ENCODE measurements at regions not wholly inside any gene's neighbourhood (a gene's known extent, or its start where the extent isn't known, plus 50 kb on each side); places are given as distances from the start of the nearest gene placed in this dataset.
"Not testable (repeated sequence)": the region's sequence is repeated elsewhere in the genome, so short reads cannot be mapped to it uniquely, and the experiment has no call there.

- H3K27me3 ChIP-seq (ENCODE audit: control insufficient read depth in 1 of 2, insufficient read depth in 2 of 2, low read length in 2 of 2) = no peaks in the 10 kb centered on the region
- DNase-seq = no peak
- H3K27ac ChIP-seq (ENCODE audit: low read depth in 1 of 2, low read length in 2 of 2) = no peak overlapping the region
- no peaks in the 10 kb centered on the region for H3K36me3 Mint-ChIP-seq (ENCODE audit: low read depth)
- no peaks in the 10 kb centered on the region for H3K36me3 ChIP-seq (ENCODE audit: insufficient read depth, low read length)
- ChIA-PET POLR2A (no interaction called here), CTCF (no interaction called here)
- no peak overlapping the region for H3K27ac Mint-ChIP-seq
- no peak for TF ChIP-seq CTCF (IDR thresholded peaks at IDR 0.05)
- peaks cover 28% of the 10 kb centered on the region for H3K27me3 Mint-ChIP-seq
- H3K4me3 ChIP-seq (ENCODE audit: low read length) = no peak overlapping the region
- H3K4me3 Mint-ChIP-seq = no peak overlapping the region
- H3K4me1 ChIP-seq (ENCODE audit: insufficient read depth, low read length) = no peaks in the 10 kb centered on the region
- ATAC-seq (ENCODE audit: poor library complexity) = no peak
- no peaks in the 10 kb centered on the region for H3K4me1 Mint-ChIP-seq (ENCODE audit: low read depth)
- intact Hi-C loops (cut with DNase I, micrococcal nuclease) = loop anchor here in 1 of 2 experiments (5.0 kb wide), 1 partner anchor 513 kb away; no protein-coding TSS in a partner anchor
- no peaks in the 10 kb centered on the region for H3K9me3 Mint-ChIP-seq
- H3K9me3 ChIP-seq (ENCODE audit: control insufficient read depth in 1 of 2, insufficient read depth in 1 of 2, low read length in 2 of 2) = no peaks in the 10 kb centered on the region
These were observed 112.6 kb upstream of the NDUFV2 start for GRCh38 chr18:8989855-8990254.

- no peak overlapping the region for H3K4me3 ChIP-seq (ENCODE audit: low read length)
- H3K9me3 ChIP-seq (ENCODE audit: control insufficient read depth in 1 of 2, insufficient read depth in 1 of 2, low read length in 2 of 2) = no peaks in the 10 kb centered on the region
- Mint-ChIP-seq H3K9me3 (no peaks in the 10 kb centered on the region), H3K27me3 (peaks cover 28% of the 10 kb centered on the region), H3K27ac (no peak overlapping the region), H3K4me3 (no peak overlapping the region), H3K4me1 (ENCODE audit: low read depth) (no peaks in the 10 kb centered on the region), H3K36me3 (ENCODE audit: low read depth) (no peaks in the 10 kb centered on the region)
- ChIA-PET CTCF (interaction anchor here (1.5 kb wide), 1 partner anchor 294 kb away, joined by 5 read pairs; no protein-coding TSS in a partner anchor), POLR2A (no interaction called here)
- intact Hi-C loops (cut with DNase I, micrococcal nuclease) = loop anchor here in 1 of 2 experiments (5.0 kb wide), 1 partner anchor 513 kb away; no protein-coding TSS in a partner anchor
- no peaks in the 10 kb centered on the region for H3K4me1 ChIP-seq (ENCODE audit: insufficient read depth, low read length)
- ATAC-seq (ENCODE audit: poor library complexity) = no peak
- H3K27me3 ChIP-seq (ENCODE audit: control insufficient read depth in 1 of 2, insufficient read depth in 2 of 2, low read length in 2 of 2) = no peaks in the 10 kb centered on the region
- H3K36me3 ChIP-seq (ENCODE audit: insufficient read depth, low read length) = no peaks in the 10 kb centered on the region
- TF ChIP-seq CTCF (IDR thresholded peaks at IDR 0.05) = no peak
- H3K27ac ChIP-seq (ENCODE audit: low read depth in 1 of 2, low read length in 2 of 2) = no peak overlapping the region
- DNase-seq = no peak
These were observed 112.0 kb upstream of the NDUFV2 start for GRCh38 chr18:8990276-8991031.

GRCh38 chr18:8991155-8991554, 111.3 kb upstream of the NDUFV2 start:
- H3K36me3 ChIP-seq (ENCODE audit: insufficient read depth, low read length) = no peaks in the 10 kb centered on the region
- no peak overlapping the region for H3K27ac ChIP-seq (ENCODE audit: low read depth in 1 of 2, low read length in 2 of 2)
- ATAC-seq (ENCODE audit: poor library complexity) = no peak
- no peaks in the 10 kb centered on the region for H3K36me3 Mint-ChIP-seq (ENCODE audit: low read depth)
- TF ChIP-seq CTCF (IDR thresholded peaks at IDR 0.05) = no peak
- H3K9me3 ChIP-seq (ENCODE audit: control insufficient read depth in 1 of 2, insufficient read depth in 1 of 2, low read length in 2 of 2) = no peaks in the 10 kb centered on the region
- ChIA-PET CTCF (interaction anchor here (1.5 kb wide), 1 partner anchor 295 kb away, joined by 5 read pairs; no protein-coding TSS in a partner anchor), POLR2A (no interaction called here)
- no peak overlapping the region for H3K27ac Mint-ChIP-seq
- no peaks in the 10 kb centered on the region for H3K27me3 ChIP-seq (ENCODE audit: control insufficient read depth in 1 of 2, insufficient read depth in 2 of 2, low read length in 2 of 2)
- no peaks in the 10 kb centered on the region for H3K9me3 Mint-ChIP-seq
- peaks cover 32% of the 10 kb centered on the region for H3K27me3 Mint-ChIP-seq
- no peak overlapping the region for H3K4me3 ChIP-seq (ENCODE audit: low read length)
- intact Hi-C loops (cut with DNase I, micrococcal nuclease) = loop anchor here in 1 of 2 experiments (5.0 kb wide), 1 partner anchor 514 kb away; no protein-coding TSS in a partner anchor
- no peak for DNase-seq
- H3K4me1 Mint-ChIP-seq (ENCODE audit: low read depth) = no peaks in the 10 kb centered on the region
- H3K4me3 Mint-ChIP-seq = no peak overlapping the region
- H3K4me1 ChIP-seq (ENCODE audit: insufficient read depth, low read length) = no peaks in the 10 kb centered on the region

GRCh38 chr18:8992500-8992899, 110.0 kb upstream of the NDUFV2 start:
- H3K27me3 Mint-ChIP-seq = peaks cover 32% of the 10 kb centered on the region
- H3K4me1 Mint-ChIP-seq (ENCODE audit: low read depth); CTCF ChIA-PET; H3K4me1 ChIP-seq (ENCODE audit: insufficient read depth, low read length); DNase-seq; ATAC-seq (ENCODE audit: poor library complexity); H3K4me3 ChIP-seq (ENCODE audit: low read length); H3K27ac Mint-ChIP-seq; POLR2A ChIA-PET; H3K36me3 Mint-ChIP-seq (ENCODE audit: low read depth); H3K9me3 ChIP-seq (ENCODE audit: control insufficient read depth in 1 of 2, insufficient read depth in 1 of 2, low read length in 2 of 2); H3K4me3 Mint-ChIP-seq; H3K36me3 ChIP-seq (ENCODE audit: insufficient read depth, low read length); H3K9me3 Mint-ChIP-seq; H3K27ac ChIP-seq (ENCODE audit: low read depth in 1 of 2, low read length in 2 of 2); H3K27me3 ChIP-seq (ENCODE audit: control insufficient read depth in 1 of 2, insufficient read depth in 2 of 2, low read length in 2 of 2): not testable (repeated sequence)
- intact Hi-C loops (cut with DNase I, micrococcal nuclease) = loop anchor here in 1 of 2 experiments (5.0 kb wide), 1 partner anchor 515 kb away; no protein-coding TSS in a partner anchor
